Nephron (organoid): ENCODE measurements at regions not wholly inside any gene's neighbourhood (a gene's known extent, or its start where the extent isn't known, plus 50 kb on each side); places are given as distances from the start of the nearest gene placed in this dataset.
"Not testable (repeated sequence)": the region's sequence is repeated elsewhere in the genome, so short reads cannot be mapped to it uniquely, and the experiment has no call there.

Experiments used
- H3K27ac Mint-ChIP-seq, 3 experiments: 2 replicates each; pipeline ENCODE4 v1.8.0; 2020; ENCODE audit warnings: mixed read lengths in 3 of 3, mild to moderate bottlenecking in 2 of 3, moderate library complexity in 1 of 3
- H3K27me3 Mint-ChIP-seq: 2 replicates; pipeline ENCODE4 v1.8.0; 2021; ENCODE audit warnings: low read depth, mild to moderate bottlenecking, moderate library complexity, mixed read lengths
- H3K36me3 Mint-ChIP-seq: 2 replicates; pipeline ENCODE4 v1.8.0; 2020; ENCODE audit warnings: low read depth, mixed read lengths
- H3K4me1 Mint-ChIP-seq: 2 replicates; pipeline ENCODE4 v1.8.0; 2020; ENCODE audit warnings: mixed read lengths
- H3K4me3 Mint-ChIP-seq, 3 experiments: 2 replicates each; pipeline ENCODE4 v1.8.0; 2020; ENCODE audit warnings: mild to moderate bottlenecking in 3 of 3, mixed read lengths in 3 of 3, moderate library complexity in 2 of 3
- H3K9me3 Mint-ChIP-seq: 2 replicates; pipeline ENCODE4 v1.8.0; 2020; ENCODE audit warnings: mixed read lengths

DNA sequence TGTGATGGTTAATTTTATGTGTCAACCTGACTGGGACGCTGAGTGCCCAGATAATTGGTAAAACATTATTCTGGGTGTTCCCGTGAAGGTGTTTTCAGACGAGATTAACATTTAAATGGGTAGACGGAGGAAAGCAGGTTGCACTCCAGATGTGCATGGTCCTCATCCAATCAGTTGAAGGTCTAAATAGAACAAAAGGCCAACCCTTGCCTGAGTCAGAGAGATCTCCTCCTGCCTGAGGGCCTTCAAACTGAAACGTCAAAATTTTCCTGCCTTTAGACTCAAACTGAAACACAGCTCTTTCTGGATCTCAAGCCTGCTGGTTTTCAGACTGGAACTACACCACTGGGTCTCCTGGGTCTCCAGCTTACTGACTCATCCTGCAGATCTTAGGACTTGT, 73.5 kb downstream of the NPIPA8 start:
- H3K36me3 Mint-ChIP-seq, H3K4me3 Mint-ChIP-seq, H3K9me3 Mint-ChIP-seq, H3K4me1 Mint-ChIP-seq, H3K27ac Mint-ChIP-seq, H3K27me3 Mint-ChIP-seq: not testable (repeated sequence)

DNA sequence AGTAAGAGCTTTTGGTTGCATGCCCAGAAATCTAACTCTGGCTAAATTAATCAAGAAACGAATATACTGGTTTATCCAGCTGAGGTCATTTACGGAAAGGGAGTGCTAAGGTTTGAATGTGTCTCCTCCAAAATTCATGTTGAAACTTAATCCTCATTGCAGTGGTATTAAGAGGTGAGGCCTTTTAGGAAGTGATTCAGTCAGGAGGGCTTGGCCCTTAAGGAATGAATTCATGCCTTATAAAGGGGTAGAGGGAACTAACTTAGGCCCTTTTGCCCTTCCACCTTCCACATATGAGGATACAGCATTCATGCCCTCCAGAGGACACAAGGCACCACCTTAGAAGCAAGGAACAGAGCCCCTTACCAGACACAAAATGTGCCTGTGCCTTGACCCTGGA, 74.7 kb downstream of the NPIPA8 start:
- not testable (repeated sequence) for H3K4me3 Mint-ChIP-seq, H3K27me3 Mint-ChIP-seq, H3K36me3 Mint-ChIP-seq, H3K4me1 Mint-ChIP-seq, H3K27ac Mint-ChIP-seq, H3K9me3 Mint-ChIP-seq

- not testable (repeated sequence) for H3K36me3 Mint-ChIP-seq, H3K9me3 Mint-ChIP-seq, H3K27me3 Mint-ChIP-seq, H3K4me1 Mint-ChIP-seq, H3K27ac Mint-ChIP-seq, H3K4me3 Mint-ChIP-seq
Observed at GRCh38 chr16:18259496-18260176, 76.9 kb downstream of the NPIPA8 start.

GRCh38 chr16:18252943-18253342, 83.6 kb downstream of the NPIPA8 start:
- H3K4me3 Mint-ChIP-seq, H3K27me3 Mint-ChIP-seq, H3K27ac Mint-ChIP-seq, H3K9me3 Mint-ChIP-seq, H3K36me3 Mint-ChIP-seq, H3K4me1 Mint-ChIP-seq: not testable (repeated sequence)

DNA sequence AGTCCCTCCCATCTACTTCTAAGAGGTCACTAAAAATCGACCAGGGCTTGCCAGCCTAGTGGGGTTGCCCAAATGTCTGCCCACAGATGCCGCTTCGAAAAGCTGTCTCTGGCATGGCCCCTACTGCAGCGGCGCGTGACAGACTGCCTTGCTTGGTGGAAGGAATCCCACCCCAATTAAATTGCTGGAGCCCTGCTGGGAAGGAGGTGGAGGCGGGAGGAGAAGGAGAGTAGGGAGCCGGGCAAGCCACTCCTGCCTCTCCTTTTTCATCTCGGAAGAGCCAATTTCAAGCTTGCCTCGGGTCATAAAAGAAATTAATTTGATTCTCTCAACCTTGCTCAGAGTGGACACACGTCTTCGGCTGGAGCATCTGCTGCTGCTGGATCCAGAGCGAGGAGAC, 106.0 kb downstream of the NPIPA8 start:
- H3K36me3 Mint-ChIP-seq, H3K27me3 Mint-ChIP-seq, H3K4me3 Mint-ChIP-seq, H3K9me3 Mint-ChIP-seq, H3K4me1 Mint-ChIP-seq, H3K27ac Mint-ChIP-seq: not testable (repeated sequence)

- not testable (repeated sequence) for H3K4me3 Mint-ChIP-seq, H3K27ac Mint-ChIP-seq, H3K36me3 Mint-ChIP-seq, H3K27me3 Mint-ChIP-seq, H3K4me1 Mint-ChIP-seq, H3K9me3 Mint-ChIP-seq
Observed at GRCh38 chr16:18222054-18223009, 114.2 kb downstream of the NPIPA8 start.

DNA sequence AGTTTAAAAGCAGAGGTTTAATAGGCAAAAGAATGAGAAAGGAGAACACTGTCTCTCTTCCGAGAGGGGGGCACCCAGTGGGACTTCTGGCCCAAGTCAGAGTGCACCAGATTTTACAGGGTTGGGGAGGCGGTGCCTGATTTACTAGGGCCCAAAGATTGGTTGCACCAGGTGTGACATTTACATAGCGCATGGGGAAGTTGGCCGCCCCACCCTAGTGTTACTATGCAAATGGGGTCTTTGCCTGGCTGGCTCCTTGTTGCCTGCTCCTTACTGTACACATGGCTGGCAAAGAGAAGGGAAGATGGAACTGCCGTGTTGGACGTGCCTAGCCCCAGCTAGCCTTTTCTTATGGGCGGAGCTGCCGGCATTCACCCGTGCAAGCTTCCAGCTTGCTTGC, 118.8 kb downstream of the NPIPA8 start:
- not testable (repeated sequence) for H3K36me3 Mint-ChIP-seq, H3K27me3 Mint-ChIP-seq

GRCh38 chr16:18216814-18217213, 119.7 kb downstream of the NPIPA8 start:
- not testable (repeated sequence) for H3K4me1 Mint-ChIP-seq, H3K27ac Mint-ChIP-seq, H3K9me3 Mint-ChIP-seq, H3K27me3 Mint-ChIP-seq, H3K4me3 Mint-ChIP-seq, H3K36me3 Mint-ChIP-seq

More for the DNA sequence above, 118.8 kb downstream of the NPIPA8 start:
- not testable (repeated sequence) for H3K9me3 Mint-ChIP-seq, H3K27ac Mint-ChIP-seq, H3K4me3 Mint-ChIP-seq, H3K4me1 Mint-ChIP-seq

- not testable (repeated sequence) for H3K4me1 Mint-ChIP-seq, H3K4me3 Mint-ChIP-seq, H3K36me3 Mint-ChIP-seq, H3K27me3 Mint-ChIP-seq, H3K9me3 Mint-ChIP-seq, H3K27ac Mint-ChIP-seq
Observed at GRCh38 chr16:18213810-18214209, 122.7 kb downstream of the NPIPA8 start.

DNA sequence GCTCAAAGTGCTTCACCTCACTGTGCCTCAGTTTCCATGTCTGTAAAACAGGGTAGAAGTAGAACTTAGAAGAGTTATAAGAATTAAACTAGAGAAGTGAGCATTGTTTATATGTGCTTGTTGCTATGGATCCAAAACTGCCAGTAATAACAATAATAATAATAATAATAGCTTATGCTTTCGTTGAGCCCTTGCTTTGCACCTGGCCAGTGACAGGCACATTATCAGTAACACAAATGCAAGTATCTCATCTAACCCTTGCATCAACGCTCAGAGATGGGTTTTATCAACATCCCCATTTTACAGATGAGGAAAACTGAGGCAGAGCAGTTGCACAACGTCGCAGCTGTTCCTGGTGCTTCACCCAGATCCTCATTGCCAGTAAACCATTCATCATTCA, 125.0 kb downstream of the NPIPA8 start:
- H3K27ac Mint-ChIP-seq = not testable (repeated sequence)

DNA sequence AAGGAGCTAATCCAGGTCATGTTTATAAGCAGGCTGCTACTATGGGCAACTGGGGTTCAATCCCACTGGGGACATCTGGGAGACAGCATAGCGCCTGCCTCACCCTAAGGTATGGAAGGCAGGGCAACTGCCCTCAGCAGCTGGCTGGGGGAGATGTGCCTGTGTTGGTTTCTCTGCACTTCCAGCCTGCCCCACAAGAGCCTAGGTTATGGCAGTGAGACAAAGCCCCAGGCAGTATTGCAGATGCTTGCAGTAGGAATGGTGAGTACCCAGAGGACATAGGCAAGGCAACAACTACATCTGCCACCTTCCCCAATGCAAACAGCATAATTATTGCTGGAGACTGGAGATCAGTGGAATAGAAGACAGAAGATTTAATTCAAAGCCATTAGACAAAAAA, 131.8 kb downstream of the NPIPA8 start:
- H3K27me3 Mint-ChIP-seq, H3K27ac Mint-ChIP-seq, H3K36me3 Mint-ChIP-seq, H3K4me3 Mint-ChIP-seq, H3K4me1 Mint-ChIP-seq, H3K9me3 Mint-ChIP-seq: not testable (repeated sequence)

More for the DNA sequence above, 125.0 kb downstream of the NPIPA8 start:
- not testable (repeated sequence) for H3K36me3 Mint-ChIP-seq, H3K27me3 Mint-ChIP-seq, H3K4me1 Mint-ChIP-seq, H3K9me3 Mint-ChIP-seq, H3K4me3 Mint-ChIP-seq

- not testable (repeated sequence) for H3K9me3 Mint-ChIP-seq, H3K36me3 Mint-ChIP-seq, H3K27me3 Mint-ChIP-seq, H3K27ac Mint-ChIP-seq, H3K4me3 Mint-ChIP-seq, H3K4me1 Mint-ChIP-seq
Observed at GRCh38 chr16:18204309-18204708, 132.2 kb downstream of the NPIPA8 start.

DNA sequence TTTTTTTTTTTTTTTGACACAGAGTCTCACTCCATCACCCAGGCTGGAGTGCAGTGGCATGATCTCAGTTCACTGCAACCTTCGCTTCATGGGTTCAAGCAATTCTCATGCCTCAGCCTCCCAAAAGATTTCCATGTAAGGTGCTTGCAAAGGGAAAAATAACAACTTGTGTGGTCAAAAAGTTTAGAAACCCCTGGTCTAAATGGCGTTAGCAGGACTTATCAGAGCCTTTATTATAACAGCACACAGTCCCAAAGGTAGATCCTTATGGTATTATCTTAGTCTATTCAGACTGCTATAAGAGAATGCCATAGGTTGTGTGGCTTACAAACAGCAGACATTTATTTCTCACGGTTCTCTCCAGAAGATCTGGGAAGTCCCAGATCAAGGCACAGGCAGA, 135.0 kb downstream of the NPIPA8 start:
- not testable (repeated sequence) for H3K27me3 Mint-ChIP-seq, H3K27ac Mint-ChIP-seq, H3K4me3 Mint-ChIP-seq, H3K36me3 Mint-ChIP-seq, H3K4me1 Mint-ChIP-seq, H3K9me3 Mint-ChIP-seq

GRCh38 chr16:18192389-18192788, 144.1 kb downstream of the NPIPA8 start:
- not testable (repeated sequence) for H3K9me3 Mint-ChIP-seq, H3K4me3 Mint-ChIP-seq, H3K27me3 Mint-ChIP-seq, H3K4me1 Mint-ChIP-seq, H3K27ac Mint-ChIP-seq, H3K36me3 Mint-ChIP-seq

- not testable (repeated sequence) for H3K4me3 Mint-ChIP-seq, H3K4me1 Mint-ChIP-seq
Observed at GRCh38 chr16:18190179-18190578, 146.4 kb downstream of the NPIPA8 start.

More at GRCh38 chr16:18190179-18190578, 146.4 kb downstream of the NPIPA8 start:
- H3K27me3 Mint-ChIP-seq, H3K36me3 Mint-ChIP-seq, H3K9me3 Mint-ChIP-seq, H3K27ac Mint-ChIP-seq: not testable (repeated sequence)
